GM18498 (cell line): ENCODE measurements at regions not wholly inside any gene's neighbourhood (a gene's known extent, or its start where the extent isn't known, plus 50 kb on each side); places are given as distances from the start of the nearest gene placed in this dataset.
"Not testable (repeated sequence)": the region's sequence is repeated elsewhere in the genome, so short reads cannot be mapped to it uniquely, and the experiment has no call there.

Source experiments
- ATAC-seq: cut with Tn5 transposase; IDR thresholded peaks from one replicate; pipeline ENCODE4 v1.9.1; 2021; ENCODE audit warnings: mild to moderate bottlenecking, moderate library complexity; ENCODE audit not compliant: unreplicated experiment

GRCh38 chrX:22526339-22526738, 253.6 kb downstream of the CBLL2 start:
- ATAC-seq, result peak; percentile 99

GRCh38 chrX:22527302-22527701, 254.6 kb downstream of the CBLL2 start:
- no peak for ATAC-seq

GRCh38 chrX:22533898-22534297, 261.2 kb downstream of the CBLL2 start:
- ATAC-seq, result no peak

GRCh38 chrX:22534643-22535042, 261.9 kb downstream of the CBLL2 start:
- ATAC-seq, result no peak

- no peak for ATAC-seq
These were observed 264.1 kb downstream of the CBLL2 start for GRCh38 chrX:22536746-22537304.

- ATAC-seq, result no peak
These were observed 265.9 kb downstream of the CBLL2 start for GRCh38 chrX:22538580-22538979.

GRCh38 chrX:22541926-22542325, 269.2 kb downstream of the CBLL2 start:
- no peak for ATAC-seq

- no peak for ATAC-seq
These were observed 269.9 kb downstream of the CBLL2 start for GRCh38 chrX:22542641-22543040.

GRCh38 chrX:22559506-22559905, 286.8 kb downstream of the CBLL2 start:
- no peak for ATAC-seq

- ATAC-seq, result no peak
These were observed 302.6 kb downstream of the CBLL2 start for GRCh38 chrX:22575161-22575845.

- ATAC-seq, result no peak
These were observed 304.5 kb downstream of the CBLL2 start for GRCh38 chrX:22577181-22577580.

- ATAC-seq, result peak; percentile 79
These were observed 313.1 kb downstream of the CBLL2 start for GRCh38 chrX:22585831-22586230.

- ATAC-seq, result no peak
These were observed 317.1 kb downstream of the CBLL2 start for GRCh38 chrX:22589845-22590244.

- no peak for ATAC-seq
These were observed 322.1 kb downstream of the CBLL2 start for GRCh38 chrX:22594766-22595165.

- no peak for ATAC-seq
These were observed 330.3 kb downstream of the CBLL2 start for GRCh38 chrX:22603060-22603459.

- not testable (repeated sequence) for ATAC-seq
These were observed 336.7 kb downstream of the CBLL2 start for GRCh38 chrX:22609452-22609851.

- no peak for ATAC-seq
These were observed 344.2 kb downstream of the CBLL2 start for GRCh38 chrX:22616867-22617266.

GRCh38 chrX:22627576-22627975, 354.9 kb downstream of the CBLL2 start:
- ATAC-seq, result no peak

GRCh38 chrX:22628275-22628674, 355.6 kb downstream of the CBLL2 start:
- no peak for ATAC-seq

GRCh38 chrX:22629105-22629725, 356.5 kb downstream of the CBLL2 start:
- no peak for ATAC-seq

- no peak for ATAC-seq
These were observed 361.4 kb downstream of the CBLL2 start for GRCh38 chrX:22634083-22634482.

GRCh38 chrX:22634751-22635150, 362.0 kb downstream of the CBLL2 start:
- ATAC-seq, result no peak
